HepG2 (cell line): ENCODE measurements at regions not wholly inside any gene's neighbourhood (a gene's known extent, or its start where the extent isn't known, plus 50 kb on each side); places are given as distances from the start of the nearest gene placed in this dataset.

Source experiments
- ATAC-seq: fragments of 200-7000 bp; cut with Tn5 transposase; 3 replicates; pipeline ENCODE4 v1.9.1; 2020; ENCODE audit warnings: mild to moderate bottlenecking, moderate library complexity
- BruUV-seq: library from RNA; stranded (reverse); fragments of 400-500 nt; replicated peaks from 2 replicates; lab custom pipeline; 2021; lab: Mats Ljungman, UMichigan
- CTCF ChIA-PET: fragments of 300-600 bp; formaldehyde crosslinking; extraction: SDS; loops from one replicate; lab custom pipeline; 2021; ENCODE audit warnings: low total read pairs, inconsistent platforms, low intra/inter-chr PET ratio; lab: Yijun Ruan, JAX
- POLR2A ChIA-PET: fragments of 350-600 bp; sonication (Branson Sonifier 250); formaldehyde crosslinking; loops from one replicate; lab custom pipeline; 2020; ENCODE audit warnings: antibody characterized with exemption, inconsistent platforms; lab: Yijun Ruan, JAX
- DNase-seq: peaks from one replicate; pipeline ENCODE4 v3.0.0-alpha.2; 2015; ENCODE audit warnings: low spot score
- FAIRE-seq: peaks from 3 replicates; lab custom pipeline; 2011; peaks lifted over from hg19 to GRCh38; lab: Jason Lieb, UNC
- H2AFZ ChIP-seq: one replicate; pipeline ENCODE4 v1.6.1; 2011; ENCODE audit warnings: low read length, inconsistent platforms
- H3K27ac ChIP-seq: fragments of 300-600 bp; 3 replicates; pipeline ENCODE4 v1.8.0; 2011; ENCODE audit warnings: mixed run types, mild to moderate bottlenecking, mixed read lengths, low read length, inconsistent platforms; ENCODE audit not compliant: insufficient read depth; ENCODE audit errors: extremely low read length
- H3K27me3 ChIP-seq, 2 experiments: fragments of 200-600 bp in 1 of 2; 2 replicates in 1 of 2; 3 replicates in 1 of 2; pipeline versions ENCODE4 v1.6.0 to v1.8.0; 2011; ENCODE audit warnings: low read length in 2 of 2, mild to moderate bottlenecking in 2 of 2, moderate library complexity in 2 of 2, inconsistent platforms in 1 of 2; ENCODE audit not compliant: insufficient read depth in 2 of 2, control insufficient read depth in 1 of 2
- H3K36me3 ChIP-seq, 2 experiments: fragments of 200-600 bp in 1 of 2; replicated peaks in 1 of 2; 2 replicates in 1 of 2; 3 replicates in 1 of 2; pipeline versions ENCODE4 v1.5.1 to v1.8.0; 2011; ENCODE audit warnings: low read length in 2 of 2, inconsistent platforms in 1 of 2; ENCODE audit not compliant: insufficient read depth in 2 of 2, control insufficient read depth in 1 of 2
- H3K4me1 ChIP-seq: 2 replicates; pipeline ENCODE4 v1.5.1; 2012; ENCODE audit warnings: low read length, inconsistent platforms; ENCODE audit not compliant: insufficient read depth
- H3K4me2 ChIP-seq: 2 replicates; pipeline ENCODE4 v1.6.0; 2011; ENCODE audit warnings: low read depth, low read length, inconsistent platforms
- H3K4me3 ChIP-seq, 3 experiments: fragments of 200-600 bp in 1 of 3; sonication (generic), shearing (Covaris generic) in 1 of 3; replicated peaks in 1 of 3; 2 replicates each; pipeline ENCODE4 v1.5.1; 2011 to 2016; ENCODE audit warnings: low read length in 3 of 3, inconsistent platforms in 2 of 3, low read depth in 2 of 3, mild to moderate bottlenecking in 2 of 3, control low read depth in 1 of 3, mixed read lengths in 1 of 3; ENCODE audit not compliant: insufficient read depth in 1 of 3
- H3K79me2 ChIP-seq: one replicate; pipeline ENCODE4 v1.6.1; 2011; ENCODE audit warnings: low read length, inconsistent platforms; ENCODE audit not compliant: insufficient read depth
- H3K9ac ChIP-seq: 2 replicates; pipeline ENCODE4 v1.6.0; 2011; ENCODE audit warnings: mild to moderate bottlenecking, low read depth, low read length, inconsistent platforms; ENCODE audit not compliant: insufficient read depth
- H3K9me3 ChIP-seq: 2 replicates; pipeline ENCODE4 v1.5.1; 2012; ENCODE audit warnings: mild to moderate bottlenecking, low read length
- H4K20me1 ChIP-seq: 2 replicates; pipeline ENCODE4 v1.6.0; 2011; ENCODE audit warnings: inconsistent platforms, mild to moderate bottlenecking, low read length, moderate library complexity; ENCODE audit not compliant: insufficient read depth
- CREB1 ChIP-seq, 2 experiments: fragments of 450-650 bp in 1 of 2; IDR thresholded peaks; 2 replicates each; pipeline ENCODE4 v1.6.1; 2016 to 2017; ENCODE audit warnings: control low read depth in 1 of 2, mild to moderate bottlenecking in 1 of 2, missing compliant biosample characterization in 1 of 2, missing genetic modification characterization in 1 of 2
- CREBL2 ChIP-seq: sonication (generic); formaldehyde crosslinking; IDR thresholded peaks from 2 replicates; pipeline ENCODE4 v1.8.1; 2023; ENCODE audit warnings: missing genetic modification reagents, mild to moderate bottlenecking, borderline replicate concordance
- DRAP1 ChIP-seq: IDR thresholded peaks from 2 replicates; pipeline ENCODE4 v1.6.1; 2016; ENCODE audit warnings: missing genetic modification reagents, missing compliant biosample characterization
- MYNN ChIP-seq: sonication (generic); formaldehyde crosslinking; IDR thresholded peaks from 2 replicates; pipeline ENCODE4 v1.4.0; 2020; ENCODE audit warnings: mild to moderate bottlenecking, low read depth, missing genetic modification reagents
- WGBS: methylation state at CpG from one replicate; pipeline ENCODE4 v1.1.6; 2017; ENCODE audit warnings: low lambda C conversion rate; 5-methylcytosine and 5-hydroxymethylcytosine counted together
- in situ Hi-C: cut with HindIII; loops from 2 replicates; pipeline ENCODE4 v1.10.0; 2017; ENCODE audit warnings: low pct_unique_long_range_greater_than_20kb; ENCODE audit not compliant: extremely low pct_ligation_motif_present
- intact Hi-C: fragments of 100-400 bp; cut with micrococcal nuclease; formaldehyde crosslinking; loops from one replicate; pipeline ENCODE4 v1.10.0; 2022; ENCODE audit not compliant: unreplicated experiment

GRCh38 chr5:179414459-179415261, 69.4 kb upstream of the ADAMTS2 start:
- ChIA-PET CTCF (no interaction called here), POLR2A (no interaction called here)
- DNase-seq (no peak), FAIRE-seq (no peak), ATAC-seq (no peak)
- in situ Hi-C loops (no loop called here), intact Hi-C loops (no loop called here)
- Histone ChIP-seq H3K4me2 (no peak overlapping the region), H3K27ac (no peak overlapping the region), H2AFZ (no peak overlapping the region), H3K9ac (no peak overlapping the region), H3K4me1 (no peaks in the 10 kb centered on the region), H3K9me3 (no peaks in the 10 kb centered on the region), H3K27me3 (peaks cover 1 to 48% of the 10 kb centered on the region in 2 experiments; a peak in 4 of 5 replicates), H3K79me2 (no peaks in the 10 kb centered on the region), H3K36me3 (no peaks in the 10 kb centered on the region), H3K4me3 (no peak overlapping the region), H4K20me1 (no peaks in the 10 kb centered on the region)
- no TSS peak for BruUV-seq
- 26% methylated on average over 5 of the region's 10 CpGs for WGBS
- TF ChIP-seq CREB1 (IDR thresholded peaks at IDR 0.05) (peak; percentile 64), CREB1 (CRISPR knock-in tag; IDR thresholded peaks at IDR 0.05) (no peak), DRAP1 (CRISPR knock-in tag) (no peak)

- no peaks in the 10 kb centered on the region for H3K9me3 ChIP-seq
- 10% methylated on average over 5 of the region's 14 CpGs for WGBS
- TF ChIP-seq MYNN (CRISPR knock-in tag) (no peak), CREBL2 (CRISPR knock-in tag) (no peak)
- H3K36me3 ChIP-seq: no peaks in the 10 kb centered on the region
- H4K20me1 ChIP-seq: no peaks in the 10 kb centered on the region
- no peak overlapping the region for H2AFZ ChIP-seq
- BruUV-seq: no TSS peak
- FAIRE-seq (no peak), ATAC-seq (no peak; the same call in 2 of the 3 replicates), DNase-seq (no peak)
- no peaks in the 10 kb centered on the region for H3K79me2 ChIP-seq
- H3K9ac ChIP-seq: no peak overlapping the region
- no peak overlapping the region for H3K4me3 ChIP-seq
- peaks cover 1 to 41% of the 10 kb centered on the region in 2 experiments; a peak in 3 of 5 replicates for H3K27me3 ChIP-seq
- POLR2A ChIA-PET: no interaction called here
- intact Hi-C loops (no loop called here), in situ Hi-C loops (no loop called here)
- no peak overlapping the region for H3K27ac ChIP-seq
- no peak overlapping the region for H3K4me2 ChIP-seq
- CTCF ChIA-PET: no interaction called here
- H3K4me1 ChIP-seq: no peaks in the 10 kb centered on the region
Measured at GRCh38 chr5:179413711-179414458, 68.6 kb upstream of the ADAMTS2 start.
